Sigmoid colon (tissue), 6 donors: ENCODE measurements at regions not wholly inside any gene's neighbourhood (a gene's known extent, or its start where the extent isn't known, plus 50 kb on each side); places are given as distances from the start of the nearest gene placed in this dataset.

Experiments
- DNase-seq: peaks from one replicate; pipeline ENCODE4 v3.0.0-alpha.2; 2019
- H3K27ac ChIP-seq, 4 donors: fragments of 200-600 bp; sonication (generic); one replicate each; pipeline ENCODE4 v1.5.1; 2016 to 2019; ENCODE audit warnings: mild to moderate bottlenecking in 1 of 4
- H3K27me3 ChIP-seq, 3 donors: fragments of 200-600 bp; sonication (generic); one replicate each; pipeline ENCODE4 v1.5.1; 2019; ENCODE audit warnings: mild to moderate bottlenecking in 1 of 3
- H3K36me3 ChIP-seq, 4 donors: fragments of 200-600 bp; sonication (generic); one replicate each; pipeline ENCODE4 v1.5.1; 2016 to 2019
- H3K4me1 ChIP-seq, 4 donors: fragments of 200-600 bp; sonication (generic); one replicate each; pipeline ENCODE4 v1.5.1; 2017 to 2019
- H3K4me3 ChIP-seq, 4 donors: fragments of 200-600 bp; sonication (generic); one replicate each; pipeline ENCODE4 v1.5.1; 2017 to 2019; ENCODE audit warnings: mild to moderate bottlenecking in 2 of 4, moderate library complexity in 1 of 4
- H3K9me3 ChIP-seq, 4 donors: fragments of 200-600 bp in 3 of 4; sonication (generic) in 3 of 4; one replicate each; pipeline versions ENCODE4 v1.5.1 to v1.6.1; 2013 to 2019
- CTCF ChIP-seq, 4 experiments: fragments of 450-650 bp in 3 of 4; fragments of 200-600 bp in 1 of 4; IDR thresholded peaks; one replicate each; pipeline ENCODE4 v1.5.1; 2016 to 2019; ENCODE audit warnings: antibody characterized with exemption in 4 of 4, mild to moderate bottlenecking in 3 of 4, moderate library complexity in 2 of 4
- EP300 ChIP-seq, 4 donors: sonication (generic); formaldehyde crosslinking; IDR thresholded peaks; one replicate each; pipeline ENCODE4 v1.6.1; 2017; ENCODE audit warnings: antibody characterized with exemption in 4 of 4
- POLR2A ChIP-seq, 2 donors: fragments of 450-650 bp; IDR thresholded peaks; one replicate each; pipeline ENCODE4 v1.6.1; 2016; ENCODE audit warnings: antibody characterized with exemption in 2 of 2, mild to moderate bottlenecking in 2 of 2, moderate library complexity in 2 of 2
- POLR2AphosphoS5 ChIP-seq, 4 donors: sonication (generic); formaldehyde crosslinking; IDR thresholded peaks; one replicate each; pipeline ENCODE4 v1.6.1; 2017; ENCODE audit warnings: antibody characterized with exemption in 4 of 4
- WGBS, 2 donors: extraction: QIAGEN DNeasy Blood & Tissue Kit; methylation state at CpG; one replicate each; pipeline ENCODE4 v1.1.7; 2013; 5-methylcytosine and 5-hydroxymethylcytosine counted together
- intact Hi-C: fragments of 100-400 bp; cut with DNase I; formaldehyde crosslinking; loops from one replicate; pipeline ENCODE4 v1.15.1; 2023
- donor health status: healthy with polysubstance abuse.
- donor health status: healthy.

- Histone ChIP-seq H3K27ac (no peak overlapping the region), H3K4me1 (peaks cover 1 to 20% (median 17%) of the 10 kb centered on the region in 4 donors), H3K27me3 (no peaks in the 10 kb centered on the region), H3K9me3 (no peaks in the 10 kb centered on the region), H3K4me3 (no peak overlapping the region), H3K36me3 (no peaks in the 10 kb centered on the region)
- intact Hi-C loops: loop anchor here (10.0 kb wide), 1 partner anchor 522 kb away; a partner anchor contains a TSS
- 82 to 84% methylated on average over 6 of the region's 6 CpGs for WGBS, 2 donors
- TF ChIP-seq POLR2A (IDR thresholded peaks at IDR 0.05): no peak
- TF ChIP-seq POLR2AphosphoS5 (IDR thresholded peaks at IDR 0.05): no peak
- no peak for TF ChIP-seq EP300 (IDR thresholded peaks at IDR 0.05)
- TF ChIP-seq CTCF (IDR thresholded peaks at IDR 0.05): no peak
- no peak for DNase-seq
These were observed 112.8 kb upstream of the ATF7IP start for GRCh38 chr12:14252697-14253096.

- no peak for DNase-seq
- no peak for TF ChIP-seq CTCF (IDR thresholded peaks at IDR 0.05)
- no peak for TF ChIP-seq POLR2AphosphoS5 (IDR thresholded peaks at IDR 0.05)
- TF ChIP-seq POLR2A (IDR thresholded peaks at IDR 0.05): no peak
- TF ChIP-seq EP300 (IDR thresholded peaks at IDR 0.05): no peak
- H3K27ac ChIP-seq: no peak overlapping the region
- 97 to 98% methylated on average over 3 of the region's 3 CpGs for WGBS, 2 donors
- no peak overlapping the region for H3K4me3 ChIP-seq
- intact Hi-C loops: loop anchor here (10.0 kb wide), 1 partner anchor 521 kb away; a partner anchor contains a TSS
- no peaks in the 10 kb centered on the region for H3K36me3 ChIP-seq
- H3K27me3 ChIP-seq: no peaks in the 10 kb centered on the region
- no peaks in the 10 kb centered on the region for H3K9me3 ChIP-seq
- peaks cover 3 to 27% (median 25%) of the 10 kb centered on the region in 4 donors for H3K4me1 ChIP-seq
These were observed 112.0 kb upstream of the ATF7IP start for GRCh38 chr12:14253496-14253895.

- Histone ChIP-seq H3K9me3 (no peaks in the 10 kb centered on the region), H3K27ac (no peak overlapping the region), H3K4me1 (peaks cover 3 to 35% (median 31%) of the 10 kb centered on the region in 4 donors), H3K27me3 (no peaks in the 10 kb centered on the region), H3K36me3 (no peaks in the 10 kb centered on the region), H3K4me3 (no peak overlapping the region)
- TF ChIP-seq EP300 (IDR thresholded peaks at IDR 0.05): no peak
- no peak for TF ChIP-seq POLR2AphosphoS5 (IDR thresholded peaks at IDR 0.05)
- no peak for TF ChIP-seq POLR2A (IDR thresholded peaks at IDR 0.05)
- no peak for TF ChIP-seq CTCF (IDR thresholded peaks at IDR 0.05)
- intact Hi-C loops: loop anchor here (5.0 to 10.0 kb wide), 2 partner anchors 163 to 520 kb away; a partner anchor contains a TSS
- WGBS, 2 donors: 94 to 96% methylated on average over 6 of the region's 6 CpGs
- DNase-seq: no peak
These were observed 110.7 kb upstream of the ATF7IP start for GRCh38 chr12:14254781-14255180.

GRCh38 chr12:14256121-14256520, 109.4 kb upstream of the ATF7IP start:
- peak overlapping the region in 3 of 4 donors; percentile 79 to 85 (median 81) for H3K27ac ChIP-seq
- no peaks in the 10 kb centered on the region for H3K9me3 ChIP-seq
- H3K4me1 ChIP-seq: peaks cover 5 to 48% (median 45%) of the 10 kb centered on the region in 4 donors
- 47 to 79% methylated on average over 6 of the region's 6 CpGs for WGBS, 2 donors
- no peak for DNase-seq
- intact Hi-C loops: loop anchor here (5.0 to 10.0 kb wide), 2 partner anchors 161 to 519 kb away; a partner anchor contains a TSS
- no peak overlapping the region for H3K4me3 ChIP-seq
- H3K27me3 ChIP-seq: no peaks in the 10 kb centered on the region
- no peaks in the 10 kb centered on the region for H3K36me3 ChIP-seq
- TF ChIP-seq POLR2A (IDR thresholded peaks at IDR 0.05) (no peak), EP300 (IDR thresholded peaks at IDR 0.05) (no peak), CTCF (IDR thresholded peaks at IDR 0.05) (no peak), POLR2AphosphoS5 (IDR thresholded peaks at IDR 0.05) (no peak)
